Amygdala (tissue), 56 donors: ENCODE measurements at regions not wholly inside any gene's neighbourhood (a gene's known extent, or its start where the extent isn't known, plus 50 kb on each side); places are given as distances from the start of the nearest gene placed in this dataset.

Source experiments
- DNase-seq, 56 donors: peaks; one replicate each; lab custom pipeline; 2025; lab: John Stamatoyannopoulos, UW

DNA sequence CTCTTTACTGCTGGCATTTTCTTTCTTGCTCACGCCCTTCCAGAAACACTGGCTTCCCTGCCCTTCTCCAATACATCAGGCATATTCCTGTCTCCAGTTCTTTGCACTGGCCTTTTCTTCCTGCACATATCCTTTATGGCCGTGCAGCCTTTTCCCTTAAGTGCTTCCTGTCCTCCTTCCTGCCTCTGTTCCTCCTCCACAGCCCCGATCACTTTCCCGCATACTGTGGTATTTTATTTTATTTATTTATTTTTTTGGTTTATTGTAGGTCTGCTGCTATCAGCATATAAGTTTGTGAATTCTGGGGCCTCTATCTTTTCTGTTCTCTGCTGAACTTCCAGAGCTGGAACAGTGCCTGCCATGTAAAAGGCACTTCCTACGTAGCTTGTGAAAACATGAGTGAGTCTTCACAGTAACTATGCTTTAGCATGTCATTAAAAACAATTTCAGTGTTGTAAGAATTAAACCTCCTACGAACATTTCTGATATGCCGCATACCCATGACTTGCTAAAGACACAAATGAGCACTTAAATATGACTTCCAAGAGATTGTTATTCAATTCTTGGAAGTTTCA, 289.1 kb downstream of the TRIB2 start:
- no peak for DNase-seq

DNA sequence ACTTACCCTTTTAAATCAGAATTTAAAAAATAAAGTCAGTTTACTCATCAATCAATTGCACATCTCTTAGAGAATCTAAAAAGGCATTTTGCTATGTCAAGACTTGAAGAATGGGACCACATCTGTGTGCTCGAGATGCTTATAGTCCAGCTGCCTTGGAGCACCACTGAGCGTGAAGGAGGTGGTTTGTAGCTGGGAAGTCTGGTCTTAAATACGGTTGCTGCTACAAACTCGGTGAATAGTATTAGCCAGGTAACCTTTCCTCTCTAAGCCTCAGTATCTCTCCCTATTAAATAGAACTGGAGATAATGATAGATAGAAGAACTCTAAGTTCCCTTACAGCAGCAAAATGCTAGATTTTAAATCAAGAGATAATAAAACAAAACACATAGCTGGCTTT, 289.7 kb downstream of the TRIB2 start:
- DNase-seq, result no peak

GRCh38 chr2:13006829-13007717, 290.3 kb downstream of the TRIB2 start:
- peak in 52 of 56 donors; percentile 1 to 81 (median 30) for DNase-seq

GRCh38 chr2:13009027-13009642, 292.4 kb downstream of the TRIB2 start:
- DNase-seq, result no peak

DNA sequence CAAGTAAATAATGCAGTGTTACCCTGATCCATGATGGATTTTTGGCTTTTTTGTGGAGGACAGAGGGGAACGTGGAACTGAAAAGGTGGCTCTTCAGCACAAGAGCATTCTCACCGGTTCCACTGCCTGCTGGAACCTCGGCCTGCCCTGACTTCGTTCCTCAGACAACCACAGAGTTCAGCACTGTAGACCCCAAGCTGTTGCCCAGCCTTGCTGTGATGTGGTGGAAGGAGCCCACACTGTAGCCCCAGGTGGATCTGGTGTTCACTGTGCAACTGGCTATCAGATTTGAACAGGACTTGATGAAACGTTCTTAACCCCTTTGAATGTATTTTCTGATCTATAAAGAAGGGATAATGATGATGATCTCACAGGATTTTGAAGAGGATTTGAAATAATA, 293.5 kb downstream of the TRIB2 start:
- no peak for DNase-seq

DNA sequence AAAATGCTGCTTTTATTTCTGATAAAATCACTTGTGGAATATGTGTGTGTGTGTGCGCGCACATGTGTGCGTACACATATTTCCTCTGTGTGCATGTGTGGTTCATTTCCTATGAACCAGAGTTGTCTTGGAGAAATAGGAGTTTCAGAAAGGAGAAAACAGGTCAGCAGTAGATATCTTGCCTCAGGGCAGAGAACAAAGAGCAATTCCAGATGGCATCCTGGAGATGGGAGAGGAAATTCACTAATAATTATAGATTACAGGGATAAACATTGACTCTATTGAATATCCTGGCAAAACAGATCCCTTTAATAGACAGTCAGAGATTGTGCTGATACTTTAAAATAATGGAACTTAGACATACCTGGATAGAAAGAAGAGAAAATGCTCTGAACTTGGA, 298.0 kb downstream of the TRIB2 start:
- DNase-seq, result no peak

DNA sequence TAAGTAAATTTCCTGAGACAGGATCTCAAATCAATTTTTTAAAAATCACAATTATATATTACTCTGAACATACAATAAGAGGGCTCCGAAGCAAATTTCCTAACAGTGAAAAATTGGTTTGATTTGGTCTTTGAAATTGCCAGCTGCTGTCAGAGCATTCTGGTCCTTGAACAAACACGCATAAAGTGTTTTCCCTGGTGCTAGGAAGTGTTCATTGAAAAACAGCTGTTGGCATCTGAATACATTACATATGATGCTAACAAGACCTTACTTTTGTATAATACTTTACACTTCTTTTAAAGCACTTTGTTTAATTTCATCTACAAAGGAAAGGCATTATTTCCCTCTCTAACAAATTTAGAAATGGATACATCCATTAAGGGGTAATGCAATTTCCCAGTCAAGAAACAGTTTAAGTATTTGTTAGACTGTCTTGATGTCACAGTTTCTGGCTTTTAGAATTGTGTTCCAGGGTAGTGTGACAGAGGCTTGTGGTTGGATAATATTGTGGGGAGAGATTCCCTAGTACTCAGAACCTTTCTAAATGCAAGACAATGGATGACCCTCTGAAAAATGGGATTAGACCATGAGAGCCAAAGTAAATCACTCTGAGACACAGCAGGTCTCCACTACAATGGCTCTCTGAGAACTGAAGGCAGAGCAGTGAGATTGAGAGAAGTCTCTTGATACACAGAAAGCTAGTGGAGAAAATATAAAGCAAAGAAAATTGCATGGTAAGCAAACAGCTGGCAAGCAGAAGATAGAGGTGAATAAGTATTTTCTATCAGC, 299.0 kb downstream of the TRIB2 start:
- no peak for DNase-seq

GRCh38 chr2:13018490-13018889, 301.8 kb downstream of the TRIB2 start:
- no peak for DNase-seq

- no peak for DNase-seq
Measured at GRCh38 chr2:13019781-13020180, 303.0 kb downstream of the TRIB2 start.

- DNase-seq, result no peak
Measured at GRCh38 chr2:13020469-13020868, 303.7 kb downstream of the TRIB2 start.

DNA sequence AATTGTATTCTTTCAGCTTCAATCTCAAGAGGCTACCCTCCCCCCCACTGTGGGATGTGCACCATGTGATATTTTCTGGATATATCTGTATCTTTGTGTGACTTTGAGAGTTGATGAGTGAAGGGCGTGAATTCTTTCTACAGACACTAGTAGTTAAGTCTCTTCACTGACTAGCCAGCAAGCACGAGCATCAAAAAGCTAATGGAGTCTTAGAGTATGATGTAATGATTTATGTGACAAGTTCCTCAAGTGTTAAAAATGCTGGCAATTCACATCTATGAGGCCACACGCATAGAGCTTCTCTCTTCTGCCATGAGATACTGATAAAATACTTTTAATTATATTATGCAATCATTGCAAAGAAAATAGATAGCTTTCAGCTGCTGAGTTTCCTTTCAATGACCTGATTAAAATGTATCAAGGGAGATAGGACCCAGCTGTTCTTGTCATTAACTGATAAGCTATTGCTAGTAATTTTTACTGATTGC, 304.8 kb downstream of the TRIB2 start:
- DNase-seq, result no peak

- no peak for DNase-seq
Measured at GRCh38 chr2:13030606-13031005, 313.9 kb downstream of the TRIB2 start.

GRCh38 chr2:13034861-13035260, 318.1 kb downstream of the TRIB2 start:
- DNase-seq, result no peak

DNA sequence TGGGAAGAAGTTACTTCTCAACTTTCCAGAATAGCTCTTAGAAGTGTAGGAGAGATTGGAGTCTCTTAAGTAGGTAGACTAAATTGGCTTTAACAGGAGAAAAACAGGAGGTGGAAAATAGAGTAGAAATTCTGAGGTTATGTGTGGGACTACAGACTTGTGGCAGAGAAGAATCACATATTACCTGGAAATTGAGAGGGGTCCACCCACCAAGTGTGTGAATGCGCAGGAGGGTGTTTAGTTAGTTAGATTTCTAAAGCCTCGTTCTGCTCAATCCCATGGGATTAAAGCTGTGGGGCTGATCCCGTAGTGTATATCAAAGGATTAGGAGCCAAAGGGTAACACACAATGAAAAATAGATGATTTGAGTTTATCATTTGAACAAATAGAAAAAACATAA, 319.1 kb downstream of the TRIB2 start:
- no peak for DNase-seq

DNA sequence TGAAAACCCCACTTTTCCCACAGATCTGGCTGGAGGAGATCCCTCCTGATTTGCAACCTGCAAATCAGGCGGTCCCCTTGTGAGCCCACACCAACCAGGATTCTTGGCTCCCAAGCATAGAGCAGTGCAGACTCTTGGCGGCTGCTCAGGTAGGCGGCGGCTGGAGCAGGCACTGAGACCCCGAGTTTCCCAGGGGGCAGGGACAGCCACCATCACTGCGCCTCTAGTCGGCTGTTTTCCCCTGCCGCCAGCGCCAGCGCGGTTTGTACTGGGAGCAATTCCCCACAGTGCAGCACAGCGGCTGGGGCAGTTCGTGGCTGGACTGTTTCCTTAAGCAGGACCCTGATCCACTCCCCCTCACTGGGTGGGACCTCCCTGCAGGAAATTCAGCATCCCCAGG, 323.3 kb downstream of the TRIB2 start:
- no peak for DNase-seq

- no peak for DNase-seq
Measured at GRCh38 chr2:13046557-13047165, 329.9 kb downstream of the TRIB2 start.

GRCh38 chr2:13050764-13051163, 334.0 kb downstream of the TRIB2 start:
- no peak for DNase-seq

GRCh38 chr2:13052547-13052946, 335.8 kb downstream of the TRIB2 start:
- DNase-seq, result no peak

- no peak for DNase-seq
Measured at GRCh38 chr2:13056259-13056843, 339.6 kb downstream of the TRIB2 start.

GRCh38 chr2:13057671-13058070, 340.9 kb downstream of the TRIB2 start:
- no peak for DNase-seq
